GM23248 (cell line): ENCODE measurements at regions not wholly inside any gene's neighbourhood (a gene's known extent, or its start where the extent isn't known, plus 50 kb on each side); places are given as distances from the start of the nearest gene placed in this dataset.

Experiments used
- EZH2 ChIP-seq: fragments of 200-600 bp; sonication (generic); IDR thresholded peaks from 2 replicates; pipeline ENCODE4 v1.6.1; 2018; ENCODE audit warnings: antibody characterized with exemption, mild to moderate bottlenecking; ENCODE audit not compliant: insufficient read depth, poor library complexity, severe bottlenecking
- EZH2phosphoT487 ChIP-seq: fragments of 200-600 bp; sonication (generic); IDR thresholded peaks from 2 replicates; pipeline ENCODE4 v1.6.1; 2018; ENCODE audit warnings: antibody characterized with exemption, moderate library complexity, mild to moderate bottlenecking, low read depth; ENCODE audit not compliant: insufficient read depth

DNA sequence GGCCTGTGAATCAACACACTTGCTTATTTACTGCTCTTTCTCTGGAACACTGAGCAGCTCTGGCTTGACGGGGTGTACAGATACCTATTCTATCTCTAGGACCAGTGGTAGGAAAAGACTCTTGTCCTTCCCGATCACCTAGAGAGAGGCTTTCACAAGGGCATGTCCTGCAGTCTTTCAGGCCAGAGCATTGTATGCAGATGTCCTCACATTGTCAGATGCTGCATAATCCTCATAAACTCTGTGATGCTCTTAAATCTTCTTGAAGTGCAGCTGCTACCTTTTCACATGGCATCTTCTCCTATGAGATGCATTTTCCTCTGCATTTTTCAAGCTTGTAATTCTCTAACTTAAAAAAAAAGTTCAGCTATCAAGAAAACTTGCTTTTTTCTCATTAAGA is 369.4 kb downstream of the OLFM4 start:
- TF ChIP-seq EZH2 (no peak), EZH2phosphoT487 (no peak)
